ENCODE measurements at regions not wholly inside any gene's neighbourhood (a gene's known extent, or its start where the extent isn't known, plus 50 kb on each side); places are given as distances from the start of the nearest gene placed in this dataset.

- H3K27me3 ChIP-seq (ENCODE audit: control insufficient read depth, insufficient read depth, low read length), result no peaks in the 10 kb centered on the region
- H4K20me1 ChIP-seq (ENCODE audit: control insufficient read depth, extremely low read depth, insufficient read depth, low read length), result no peaks in the 10 kb centered on the region
- H3K4me2 ChIP-seq (ENCODE audit: extremely low read depth, insufficient read depth, low read length), result no peak overlapping the region
- no peaks in the 10 kb centered on the region for H3K4me1 ChIP-seq (ENCODE audit: control insufficient read depth, extremely low read depth, insufficient read depth, low read length)
- H3K9me3 ChIP-seq (ENCODE audit: control insufficient read depth, insufficient read depth, low read depth, low read length), result no peaks in the 10 kb centered on the region
- no peak overlapping the region for H3K4me3 ChIP-seq (replicated peaks in 1 of 4; ENCODE audit: control extremely low read depth in 1 of 4, insufficient read depth in 1 of 4, low read depth in 3 of 4, low read length in 4 of 4)
- TF ChIP-seq CTCF (conservative IDR thresholded peaks at IDR 0.05 in 1 of 2, IDR thresholded peaks at IDR 0.05 in 1 of 2; ENCODE audit: low read depth in 1 of 2, low read length in 2 of 2), result no peak
- H3K27ac ChIP-seq (ENCODE audit: insufficient read depth, low read length), result no peak overlapping the region
- H3K79me2 ChIP-seq (ENCODE audit: control insufficient read depth, insufficient read depth, low read length), result no peaks in the 10 kb centered on the region
- H3K36me3 ChIP-seq (ENCODE audit: control insufficient read depth, insufficient read depth, low read length), result no peaks in the 10 kb centered on the region
- no peak overlapping the region for H3K9ac ChIP-seq (ENCODE audit: insufficient read depth, low read length)
- H2AFZ ChIP-seq (ENCODE audit: low read length), result no peak overlapping the region
- DNase-seq (ENCODE audit: low read depth in 2 of 2), result no peak
Observed at GRCh38 chr3:30449290-30449632, 157.1 kb upstream of the TGFBR2 start.

GRCh38 chr3:30452446-30452845, 154.0 kb upstream of the TGFBR2 start:
- TF ChIP-seq CTCF (conservative IDR thresholded peaks at IDR 0.05 in 1 of 2, IDR thresholded peaks at IDR 0.05 in 1 of 2; ENCODE audit: low read depth in 1 of 2, low read length in 2 of 2), result no peak
- TF ChIP-seq EZH2 (IDR thresholded peaks at IDR 0.05; ENCODE audit: low read length, missing control alignments), result no peak
- Histone ChIP-seq H2AFZ (ENCODE audit: low read length) (no peak overlapping the region), H3K4me1 (ENCODE audit: control insufficient read depth, extremely low read depth, insufficient read depth, low read length) (no peaks in the 10 kb centered on the region), H3K9ac (ENCODE audit: insufficient read depth, low read length) (no peak overlapping the region), H3K4me3 (replicated peaks in 1 of 4; ENCODE audit: control extremely low read depth in 1 of 4, insufficient read depth in 1 of 4, low read depth in 3 of 4, low read length in 4 of 4) (no peak overlapping the region), H3K36me3 (ENCODE audit: control insufficient read depth, insufficient read depth, low read length) (no peaks in the 10 kb centered on the region), H3K9me3 (ENCODE audit: control insufficient read depth, insufficient read depth, low read depth, low read length) (no peaks in the 10 kb centered on the region), H3K27ac (ENCODE audit: insufficient read depth, low read length) (no peak overlapping the region), H4K20me1 (ENCODE audit: control insufficient read depth, extremely low read depth, insufficient read depth, low read length) (no peaks in the 10 kb centered on the region), H3K79me2 (ENCODE audit: control insufficient read depth, insufficient read depth, low read length) (no peaks in the 10 kb centered on the region), H3K4me2 (ENCODE audit: extremely low read depth, insufficient read depth, low read length) (no peak overlapping the region), H3K27me3 (ENCODE audit: control insufficient read depth, insufficient read depth, low read length) (no peaks in the 10 kb centered on the region)
- DNase-seq (ENCODE audit: low read depth in 2 of 2), result no peak

DNA sequence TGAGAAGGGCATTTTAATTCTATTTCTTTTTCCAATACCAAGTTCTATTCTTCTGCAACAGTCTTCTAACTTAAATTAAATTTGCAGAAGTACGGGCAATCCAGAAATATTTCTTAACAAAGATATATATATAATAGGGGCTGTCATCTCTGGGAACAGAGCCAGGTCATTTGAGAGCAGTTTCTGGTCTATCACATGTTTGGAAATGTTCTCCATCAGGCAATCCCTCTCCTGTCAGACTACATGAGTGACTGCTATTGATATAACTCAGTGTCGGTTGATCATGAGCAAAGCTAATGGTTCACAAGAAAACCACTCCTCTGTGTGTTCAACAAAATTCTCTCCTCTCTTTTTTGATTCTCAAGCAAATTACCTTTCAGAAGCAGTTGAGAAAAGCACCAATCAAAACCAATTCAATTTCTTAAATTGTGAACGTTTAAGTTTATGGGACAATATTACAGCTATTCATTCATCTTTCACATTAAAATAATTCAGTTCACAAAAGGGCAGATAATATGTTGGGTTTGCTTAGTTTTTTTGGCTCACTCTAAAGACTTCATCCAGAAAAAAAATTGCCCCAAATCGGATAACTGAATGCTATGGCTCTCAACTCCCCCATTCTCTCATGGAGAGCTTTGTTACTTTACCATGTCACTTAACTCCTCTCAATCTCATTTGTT, 152.9 kb upstream of the TGFBR2 start:
- H3K79me2 ChIP-seq (ENCODE audit: control insufficient read depth, insufficient read depth, low read length), result no peaks in the 10 kb centered on the region
- no peaks in the 10 kb centered on the region for H4K20me1 ChIP-seq (ENCODE audit: control insufficient read depth, extremely low read depth, insufficient read depth, low read length)
- DNase-seq (ENCODE audit: low read depth in 2 of 2), result peak in 1 of 2 donors; percentile 64
- TF ChIP-seq CTCF (conservative IDR thresholded peaks at IDR 0.05 in 1 of 2, IDR thresholded peaks at IDR 0.05 in 1 of 2; ENCODE audit: low read depth in 1 of 2, low read length in 2 of 2) (no peak), EZH2 (IDR thresholded peaks at IDR 0.05; ENCODE audit: low read length, missing control alignments) (no peak)
- no peak overlapping the region for H3K27ac ChIP-seq (ENCODE audit: insufficient read depth, low read length)
- H2AFZ ChIP-seq (ENCODE audit: low read length), result no peak overlapping the region
- H3K4me3 ChIP-seq (replicated peaks in 1 of 4; ENCODE audit: control extremely low read depth in 1 of 4, insufficient read depth in 1 of 4, low read depth in 3 of 4, low read length in 4 of 4), result no peak overlapping the region
- no peak overlapping the region for H3K4me2 ChIP-seq (ENCODE audit: extremely low read depth, insufficient read depth, low read length)
- H3K9me3 ChIP-seq (ENCODE audit: control insufficient read depth, insufficient read depth, low read depth, low read length), result no peaks in the 10 kb centered on the region
- no peaks in the 10 kb centered on the region for H3K4me1 ChIP-seq (ENCODE audit: control insufficient read depth, extremely low read depth, insufficient read depth, low read length)
- H3K36me3 ChIP-seq (ENCODE audit: control insufficient read depth, insufficient read depth, low read length), result no peaks in the 10 kb centered on the region
- no peaks in the 10 kb centered on the region for H3K27me3 ChIP-seq (ENCODE audit: control insufficient read depth, insufficient read depth, low read length)
- H3K9ac ChIP-seq (ENCODE audit: insufficient read depth, low read length), result no peak overlapping the region

Measured in fibroblast of lung (primary cell).